HCT116 (cell line): ENCODE measurements at regions not wholly inside any gene's neighbourhood (a gene's known extent, or its start where the extent isn't known, plus 50 kb on each side); places are given as distances from the start of the nearest gene placed in this dataset.
A peak's percentile ranks its signal among the peaks of the same experiment; 100 is the strongest.

ENCODE experiments used
- ATAC-seq: fragments of 200-7000 bp; cut with Tn5 transposase; 2 replicates; pipeline ENCODE4 v1.9.1; 2020; ENCODE audit warnings: mild to moderate bottlenecking, moderate library complexity
- BruUV-seq: library from RNA; stranded (reverse); fragments of 400-500 nt; replicated peaks from 2 replicates; lab custom pipeline; 2021; lab: Mats Ljungman, UMichigan
- CTCF ChIA-PET: fragments of 300-600 bp; sonication (Branson Sonifier 250); formaldehyde crosslinking; loops from one replicate; lab custom pipeline; 2021; ENCODE audit warnings: antibody characterized with exemption; lab: Charles Lee
- POLR2A ChIA-PET: fragments of 300-600, 350-600 bp; sonication (Branson Sonifier 250); formaldehyde crosslinking; loops from one replicate; lab custom pipeline; 2021; ENCODE audit warnings: antibody characterized with exemption; lab: Charles Lee
- RAD21 ChIA-PET, 2 experiments: fragments of 300-600 bp; sonication (Branson Sonifier 250); formaldehyde crosslinking; loops; one replicate each; lab custom pipeline; 2023; ENCODE audit warnings: low total read pairs in 2 of 2; ENCODE audit not compliant: uncharacterized antibody in 2 of 2, unreplicated experiment in 2 of 2, low non-redundant PET in 1 of 2; lab: Charles Lee
- DNase-seq: peaks from one replicate; pipeline ENCODE4 v3.0.0-alpha.2; 2010; ENCODE audit warnings: low read depth, low spot score
- H2AFZ ChIP-seq: fragments of 200-600 bp; shearing (Covaris generic), sonication (generic); 2 replicates; pipeline ENCODE4 v1.6.1; 2017; ENCODE audit warnings: low read depth, mixed run types, mixed read lengths, antibody characterized with exemption, low read length; ENCODE audit not compliant: poor library complexity, severe bottlenecking
- H3K27ac ChIP-seq: 2 replicates; pipeline ENCODE4 v1.5.1; 2012; ENCODE audit warnings: low read depth, low read length
- H3K27me3 ChIP-seq: fragments of 200-600 bp; sonication (generic); 2 replicates; pipeline ENCODE4 v1.6.1; 2016; ENCODE audit warnings: mixed run types, low read length, mixed read lengths; ENCODE audit not compliant: insufficient read depth
- H3K36me3 ChIP-seq, 2 experiments: fragments of 200-500 bp in 1 of 2; fragments of 200-600 bp in 1 of 2; sonication (Bioruptor generic) in 1 of 2; sonication (generic) in 1 of 2; 2 replicates each; pipeline versions ENCODE4 v1.5.1 to v1.6.1; 2014 to 2016; ENCODE audit warnings: low read length in 2 of 2, inconsistent platforms in 1 of 2, mixed read lengths in 1 of 2, mixed run types in 1 of 2; ENCODE audit not compliant: insufficient read depth in 2 of 2, control insufficient read depth in 1 of 2
- H3K4me1 ChIP-seq, 2 experiments: fragments of 200-600 bp in 1 of 2; sonication (generic) in 1 of 2; 2 replicates each; pipeline versions ENCODE4 v1.5.1 to v1.6.1; 2012 to 2017; ENCODE audit warnings: low read length in 2 of 2, inconsistent platforms in 1 of 2, mild to moderate bottlenecking in 1 of 2, mixed read lengths in 1 of 2, mixed run types in 1 of 2, moderate library complexity in 1 of 2; ENCODE audit not compliant: insufficient read depth in 2 of 2, control insufficient read depth in 1 of 2
- H3K4me2 ChIP-seq: fragments of 200-600 bp; sonication (generic); 2 replicates; pipeline ENCODE4 v1.6.1; 2017; ENCODE audit warnings: mixed run types, low read length, mixed read lengths
- H3K4me3 ChIP-seq, 2 experiments: fragments of 200-600 bp in 1 of 2; sonication (generic) in 1 of 2; replicated peaks in 1 of 2; 2 replicates each; pipeline ENCODE4 v1.5.1; 2011 to 2016; ENCODE audit warnings: low read length in 2 of 2, control low read depth in 1 of 2, low read depth in 1 of 2, mild to moderate bottlenecking in 1 of 2, mixed read lengths in 1 of 2, mixed run types in 1 of 2
- H3K79me2 ChIP-seq: fragments of 200-600 bp; sonication (generic); 2 replicates; pipeline ENCODE4 v1.6.1; 2017; ENCODE audit warnings: mild to moderate bottlenecking, mixed run types, low read length, moderate library complexity, mixed read lengths; ENCODE audit not compliant: insufficient read depth
- H3K9ac ChIP-seq: fragments of 200-600 bp; sonication (generic); 2 replicates; pipeline ENCODE4 v1.6.1; 2016; ENCODE audit warnings: low read length, mixed read lengths
- H3K9me2 ChIP-seq: fragments of 200-600 bp; sonication (generic), shearing (Covaris generic); 2 replicates; pipeline ENCODE4 v1.6.1; 2017; ENCODE audit warnings: mixed run types, mild to moderate bottlenecking, moderate library complexity; ENCODE audit not compliant: insufficient read depth
- H3K9me3 ChIP-seq, 2 experiments: fragments of 200-500 bp in 1 of 2; fragments of 200-600 bp in 1 of 2; sonication (Bioruptor generic) in 1 of 2; sonication (generic) in 1 of 2; 2 replicates each; pipeline ENCODE4 v1.6.1; 2014 to 2017; ENCODE audit warnings: low read length in 2 of 2, mixed read lengths in 2 of 2, inconsistent platforms in 1 of 2, low read depth in 1 of 2, mild to moderate bottlenecking in 1 of 2, mixed run types in 1 of 2, moderate library complexity in 1 of 2; ENCODE audit not compliant: control insufficient read depth in 1 of 2, insufficient read depth in 1 of 2
- H4K20me1 ChIP-seq: fragments of 200-600 bp; sonication (generic), shearing (Covaris generic); 2 replicates; pipeline ENCODE4 v1.6.1; 2017; ENCODE audit warnings: mixed run types, mild to moderate bottlenecking, moderate library complexity; ENCODE audit not compliant: insufficient read depth
- CEBPB ChIP-seq: IDR thresholded peaks from 2 replicates; pipeline ENCODE4 v1.6.1; 2012; ENCODE audit warnings: low read depth
- EGR1 ChIP-seq: IDR thresholded peaks from 2 replicates; pipeline ENCODE4 v1.6.1; 2012; ENCODE audit warnings: low read depth
- ELF1 ChIP-seq: IDR thresholded peaks from 2 replicates; pipeline ENCODE4 v1.6.1; 2012; ENCODE audit warnings: low read depth, borderline replicate concordance
- EZH2 ChIP-seq: fragments of 200-600 bp; sonication (generic); IDR thresholded peaks from 2 replicates; pipeline ENCODE4 v1.6.1; 2017; ENCODE audit warnings: antibody characterized with exemption, mixed run types
- JUND ChIP-seq: IDR thresholded peaks from 2 replicates; pipeline ENCODE4 v1.6.1; 2012
- POLR2A ChIP-seq: IDR thresholded peaks from 2 replicates; pipeline ENCODE4 v1.7.0; 2011; ENCODE audit warnings: borderline replicate concordance; ENCODE audit not compliant: insufficient read depth, insufficient read length; ENCODE audit errors: extremely low read depth
- POLR2AphosphoS5 ChIP-seq: IDR thresholded peaks from 2 replicates; pipeline ENCODE4 v1.6.1; 2011; ENCODE audit warnings: mild to moderate bottlenecking, low read depth, low read length, moderate library complexity
- RAD21 ChIP-seq: IDR thresholded peaks from 2 replicates; pipeline ENCODE4 v1.6.1; 2012; ENCODE audit warnings: low read depth, mild to moderate bottlenecking
- REST ChIP-seq: IDR thresholded peaks from 2 replicates; pipeline ENCODE4 v1.6.1; 2012; ENCODE audit warnings: low read depth
- SP1 ChIP-seq: IDR thresholded peaks from 2 replicates; pipeline ENCODE4 v1.6.1; 2012; ENCODE audit warnings: low read depth
- SRF ChIP-seq: IDR thresholded peaks from 2 replicates; pipeline ENCODE4 v1.6.1; 2012; ENCODE audit warnings: low read depth
- TCF7L2 ChIP-seq: IDR thresholded peaks from 2 replicates; pipeline ENCODE4 v1.7.0; 2011; ENCODE audit warnings: borderline replicate concordance, inconsistent platforms; ENCODE audit not compliant: insufficient read depth, insufficient read length; ENCODE audit errors: extremely low read depth
- ZFX ChIP-seq: fragments of 450-650 bp; IDR thresholded peaks from 2 replicates; pipeline ENCODE4 v1.6.1; 2017
- ZNF274 ChIP-seq: fragments of 200-500 bp; sonication (Bioruptor generic); IDR thresholded peaks from 2 replicates; pipeline ENCODE4 v1.6.1; 2014; ENCODE audit warnings: mild to moderate bottlenecking, low read depth, low read length, inconsistent platforms
- intact Hi-C: fragments of 100-400 bp; cut with micrococcal nuclease; formaldehyde crosslinking; loops from 2 replicates; pipeline ENCODE4 v1.10.0; 2022
- TF ChIP-seq, protein P1 (sequence below): IDR thresholded peaks from 2 replicates; pipeline ENCODE4 v1.6.1; 2012
- TF ChIP-seq, protein P2 (sequence below): IDR thresholded peaks from 2 replicates; pipeline ENCODE4 v1.6.1; 2012
- TF ChIP-seq, protein P3 (sequence below): IDR thresholded peaks from 2 replicates; pipeline ENCODE4 v1.6.1; 2011; ENCODE audit warnings: mild to moderate bottlenecking, low read length, moderate library complexity; ENCODE audit not compliant: insufficient replicate concordance; ENCODE audit errors: extremely low read depth

- ChIA-PET POLR2A (no interaction called here), CTCF (no interaction called here), RAD21 (no interaction called here)
- H2AFZ ChIP-seq: no peak overlapping the region
- ATAC-seq (no peak), DNase-seq (no peak)
- H3K4me2 ChIP-seq: no peak overlapping the region
- no peaks in the 10 kb centered on the region for H3K79me2 ChIP-seq
- peak overlapping the region; percentile 19; the same call in 1 of the 2 replicates for H3K27ac ChIP-seq
- H3K9me3 ChIP-seq: no peaks in the 10 kb centered on the region
- no TSS peak for BruUV-seq
- H3K4me1 ChIP-seq: peaks cover 3 to 19% of the 10 kb centered on the region in 2 experiments; a peak in 2 of 4 replicates
- intact Hi-C loops: no loop called here
- no peaks in the 10 kb centered on the region for H4K20me1 ChIP-seq
- no peaks in the 10 kb centered on the region for H3K27me3 ChIP-seq
- H3K36me3 ChIP-seq: no peaks in the 10 kb centered on the region
- H3K9ac ChIP-seq: no peak overlapping the region
- no peaks in the 10 kb centered on the region for H3K9me2 ChIP-seq
- H3K4me3 ChIP-seq: no peak overlapping the region
- TF ChIP-seq, protein P1, sequence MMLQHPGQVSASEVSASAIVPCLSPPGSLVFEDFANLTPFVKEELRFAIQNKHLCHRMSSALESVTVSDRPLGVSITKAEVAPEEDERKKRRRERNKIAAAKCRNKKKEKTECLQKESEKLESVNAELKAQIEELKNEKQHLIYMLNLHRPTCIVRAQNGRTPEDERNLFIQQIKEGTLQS: no peak
- no peak for TF ChIP-seq SP1
- TF ChIP-seq TCF7L2: no peak
- no peak for TF ChIP-seq EZH2
- no peak for TF ChIP-seq POLR2A
- no peak for TF ChIP-seq ZFX
- TF ChIP-seq POLR2AphosphoS5: no peak
- TF ChIP-seq SRF: no peak
- TF ChIP-seq REST: no peak
- TF ChIP-seq EGR1: no peak
- TF ChIP-seq, protein P2, sequence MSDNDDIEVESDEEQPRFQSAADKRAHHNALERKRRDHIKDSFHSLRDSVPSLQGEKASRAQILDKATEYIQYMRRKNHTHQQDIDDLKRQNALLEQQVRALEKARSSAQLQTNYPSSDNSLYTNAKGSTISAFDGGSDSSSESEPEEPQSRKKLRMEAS: no peak
- no peak for TF ChIP-seq CEBPB
- TF ChIP-seq JUND: no peak
- TF ChIP-seq, protein P3, sequence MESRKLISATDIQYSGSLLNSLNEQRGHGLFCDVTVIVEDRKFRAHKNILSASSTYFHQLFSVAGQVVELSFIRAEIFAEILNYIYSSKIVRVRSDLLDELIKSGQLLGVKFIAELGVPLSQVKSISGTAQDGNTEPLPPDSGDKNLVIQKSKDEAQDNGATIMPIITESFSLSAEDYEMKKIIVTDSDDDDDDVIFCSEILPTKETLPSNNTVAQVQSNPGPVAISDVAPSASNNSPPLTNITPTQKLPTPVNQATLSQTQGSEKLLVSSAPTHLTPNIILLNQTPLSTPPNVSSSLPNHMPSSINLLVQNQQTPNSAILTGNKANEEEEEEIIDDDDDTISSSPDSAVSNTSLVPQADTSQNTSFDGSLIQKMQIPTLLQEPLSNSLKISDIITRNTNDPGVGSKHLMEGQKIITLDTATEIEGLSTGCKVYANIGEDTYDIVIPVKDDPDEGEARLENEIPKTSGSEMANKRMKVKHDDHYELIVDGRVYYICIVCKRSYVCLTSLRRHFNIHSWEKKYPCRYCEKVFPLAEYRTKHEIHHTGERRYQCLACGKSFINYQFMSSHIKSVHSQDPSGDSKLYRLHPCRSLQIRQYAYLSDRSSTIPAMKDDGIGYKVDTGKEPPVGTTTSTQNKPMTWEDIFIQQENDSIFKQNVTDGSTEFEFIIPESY: no peak
- no peak for TF ChIP-seq ZNF274
- no peak for TF ChIP-seq ELF1
- no peak for TF ChIP-seq RAD21
These were observed 160.8 kb upstream of the BMP4 start for GRCh38 chr14:54117396-54117795.
